COR-L47 (cell line): ENCODE measurements at regions not wholly inside any gene's neighbourhood (a gene's known extent, or its start where the extent isn't known, plus 50 kb on each side); places are given as distances from the start of the nearest gene placed in this dataset.
"Not testable (repeated sequence)": the region's sequence is repeated elsewhere in the genome, so short reads cannot be mapped to it uniquely, and the experiment has no call there.

Source experiments
- DNase-seq: peaks from one replicate; lab custom pipeline; 2025; lab: John Stamatoyannopoulos, UW

- DNase-seq, result no peak
Measured at GRCh38 chr4:125590158-125590557, 275.4 kb downstream of the FAT4 start.

GRCh38 chr4:125591290-125591689 is 276.5 kb downstream of the FAT4 start:
- DNase-seq, result no peak

GRCh38 chr4:125594056-125594602 is 279.4 kb downstream of the FAT4 start:
- DNase-seq, result no peak

GRCh38 chr4:125605926-125606325 is 291.2 kb downstream of the FAT4 start:
- DNase-seq, result not testable (repeated sequence)

- no peak for DNase-seq
Measured at GRCh38 chr4:125620066-125620860, 305.5 kb downstream of the FAT4 start.

- no peak for DNase-seq
Measured at GRCh38 chr4:125624951-125625350, 310.2 kb downstream of the FAT4 start.

- DNase-seq, result no peak
Measured at GRCh38 chr4:125626946-125627345, 312.2 kb downstream of the FAT4 start.

- DNase-seq, result no peak
Measured at GRCh38 chr4:125639182-125639621, 324.4 kb downstream of the FAT4 start.

GRCh38 chr4:125641611-125642010 is 326.9 kb downstream of the FAT4 start:
- no peak for DNase-seq

GRCh38 chr4:125642645-125643044 is 327.9 kb downstream of the FAT4 start:
- DNase-seq, result no peak

- no peak for DNase-seq
Measured at GRCh38 chr4:125649452-125649851, 334.7 kb downstream of the FAT4 start.

GRCh38 chr4:125650557-125650956 is 335.8 kb downstream of the FAT4 start:
- DNase-seq, result no peak

GRCh38 chr4:125651707-125652357 is 337.1 kb downstream of the FAT4 start:
- DNase-seq, result not testable (repeated sequence)

GRCh38 chr4:125658773-125659172 is 344.0 kb downstream of the FAT4 start:
- no peak for DNase-seq

GRCh38 chr4:125663896-125664767 is 349.4 kb downstream of the FAT4 start:
- no peak for DNase-seq

GRCh38 chr4:125666635-125667034 is 351.9 kb downstream of the FAT4 start:
- no peak for DNase-seq

- no peak for DNase-seq
Measured at GRCh38 chr4:125676156-125676555, 361.4 kb downstream of the FAT4 start.

GRCh38 chr4:125676583-125676982 is 361.8 kb downstream of the FAT4 start:
- DNase-seq, result no peak

GRCh38 chr4:125677665-125678307 is 363.0 kb downstream of the FAT4 start:
- DNase-seq, result no peak

- no peak for DNase-seq
Measured at GRCh38 chr4:125679989-125680388, 365.2 kb downstream of the FAT4 start.

GRCh38 chr4:125681240-125681639 is 366.5 kb downstream of the FAT4 start:
- no peak for DNase-seq

- DNase-seq, result no peak
Measured at GRCh38 chr4:125682730-125683129, 368.0 kb downstream of the FAT4 start.
